ENCODE measurements at regions not wholly inside any gene's neighbourhood (a gene's known extent, or its start where the extent isn't known, plus 50 kb on each side); places are given as distances from the start of the nearest gene placed in this dataset.

DNA sequence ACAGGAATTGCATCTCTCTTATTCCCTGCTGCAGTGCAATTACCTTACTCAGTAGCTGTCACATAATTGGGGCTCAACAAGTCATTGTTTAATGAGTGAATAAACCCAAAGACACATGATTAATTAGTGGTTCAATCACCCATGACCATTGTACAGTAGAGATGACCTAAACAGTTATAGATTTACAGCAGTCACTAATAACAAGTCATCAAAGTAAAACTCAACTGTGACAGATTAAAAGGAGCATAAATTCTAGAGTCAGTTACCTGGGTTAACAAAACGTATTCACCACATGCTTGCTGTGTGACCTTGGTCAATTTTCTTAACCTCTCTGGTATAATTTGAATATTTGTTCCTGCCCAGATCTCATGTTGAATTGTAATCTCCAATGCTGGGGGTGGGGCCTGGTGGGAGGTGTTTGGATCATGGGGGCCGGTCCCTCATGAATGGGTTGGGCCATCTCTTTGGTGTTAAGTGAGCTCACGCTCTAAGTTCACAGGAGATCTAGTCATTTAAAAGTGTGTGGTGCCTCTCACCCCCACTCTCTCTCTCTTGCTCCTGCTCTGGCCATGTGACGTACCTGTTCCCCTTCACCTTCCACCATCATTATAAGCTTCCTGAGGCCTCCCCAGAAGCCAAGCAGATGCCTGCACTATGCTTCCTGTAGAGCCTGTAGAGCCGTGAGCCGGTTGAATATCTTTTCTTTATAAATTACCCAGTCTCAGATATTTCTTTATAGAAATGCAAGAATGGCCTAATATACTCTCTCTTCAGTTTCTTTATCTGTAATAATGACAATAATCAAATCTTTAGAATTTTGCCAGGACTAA is 141.9 kb upstream of the PLEKHG7 start (continued):
- TF ChIP-seq, protein P1, sequence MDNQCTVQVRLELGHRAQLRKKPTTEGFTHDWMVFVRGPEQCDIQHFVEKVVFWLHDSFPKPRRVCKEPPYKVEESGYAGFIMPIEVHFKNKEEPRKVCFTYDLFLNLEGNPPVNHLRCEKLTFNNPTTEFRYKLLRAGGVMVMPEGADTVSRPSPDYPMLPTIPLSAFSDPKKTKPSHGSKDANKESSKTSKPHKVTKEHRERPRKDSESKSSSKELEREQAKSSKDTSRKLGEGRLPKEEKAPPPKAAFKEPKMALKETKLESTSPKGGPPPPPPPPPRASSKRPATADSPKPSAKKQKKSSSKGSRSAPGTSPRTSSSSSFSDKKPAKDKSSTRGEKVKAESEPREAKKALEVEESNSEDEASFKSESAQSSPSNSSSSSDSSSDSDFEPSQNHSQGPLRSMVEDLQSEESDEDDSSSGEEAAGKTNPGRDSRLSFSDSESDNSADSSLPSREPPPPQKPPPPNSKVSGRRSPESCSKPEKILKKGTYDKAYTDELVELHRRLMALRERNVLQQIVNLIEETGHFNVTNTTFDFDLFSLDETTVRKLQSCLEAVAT (IDR thresholded peaks at IDR 0.05): peak; percentile 94
- TF ChIP-seq RB1 (IDR thresholded peaks at IDR 0.05; ENCODE audit: borderline replicate concordance) (no peak), DPF2 (IDR thresholded peaks at IDR 0.05) (peak; percentile 70), PML (IDR thresholded peaks at IDR 0.05; ENCODE audit: low read length) (no peak), RAD21 (IDR thresholded peaks at IDR 0.05; ENCODE audit: insufficient read depth, low read depth, low read length) (no peak), IKZF2 (IDR thresholded peaks at IDR 0.05) (peak; percentile 39 to 48; a peak in 3 of 4 replicates), SUPT20H (IDR thresholded peaks at IDR 0.05; ENCODE audit: borderline replicate concordance, control insufficient read depth, low read depth, low read length) (no peak), KAT2A (conservative IDR thresholded peaks at IDR 0.05; ENCODE audit: control insufficient read depth, low read depth, low read length) (no peak), FOS (IDR thresholded peaks at IDR 0.05; ENCODE audit: borderline replicate concordance, extremely low read depth, insufficient read length) (no peak), ASH2L (IDR thresholded peaks at IDR 0.05; ENCODE audit: borderline replicate concordance, low read depth) (no peak), ZNF622 (IDR thresholded peaks at IDR 0.05) (no peak), TAF1 (IDR thresholded peaks at IDR 0.05; ENCODE audit: borderline replicate concordance, low read depth, low read length) (no peak), RFX5 (IDR thresholded peaks at IDR 0.05; ENCODE audit: low read depth, low read length) (no peak)
- TF ChIP-seq, protein P2, sequence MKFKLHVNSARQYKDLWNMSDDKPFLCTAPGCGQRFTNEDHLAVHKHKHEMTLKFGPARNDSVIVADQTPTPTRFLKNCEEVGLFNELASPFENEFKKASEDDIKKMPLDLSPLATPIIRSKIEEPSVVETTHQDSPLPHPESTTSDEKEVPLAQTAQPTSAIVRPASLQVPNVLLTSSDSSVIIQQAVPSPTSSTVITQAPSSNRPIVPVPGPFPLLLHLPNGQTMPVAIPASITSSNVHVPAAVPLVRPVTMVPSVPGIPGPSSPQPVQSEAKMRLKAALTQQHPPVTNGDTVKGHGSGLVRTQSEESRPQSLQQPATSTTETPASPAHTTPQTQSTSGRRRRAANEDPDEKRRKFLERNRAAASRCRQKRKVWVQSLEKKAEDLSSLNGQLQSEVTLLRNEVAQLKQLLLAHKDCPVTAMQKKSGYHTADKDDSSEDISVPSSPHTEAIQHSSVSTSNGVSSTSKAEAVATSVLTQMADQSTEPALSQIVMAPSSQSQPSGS (IDR thresholded peaks at IDR 0.05; ENCODE audit: low read length): no peak
- TF ChIP-seq, protein P3, sequence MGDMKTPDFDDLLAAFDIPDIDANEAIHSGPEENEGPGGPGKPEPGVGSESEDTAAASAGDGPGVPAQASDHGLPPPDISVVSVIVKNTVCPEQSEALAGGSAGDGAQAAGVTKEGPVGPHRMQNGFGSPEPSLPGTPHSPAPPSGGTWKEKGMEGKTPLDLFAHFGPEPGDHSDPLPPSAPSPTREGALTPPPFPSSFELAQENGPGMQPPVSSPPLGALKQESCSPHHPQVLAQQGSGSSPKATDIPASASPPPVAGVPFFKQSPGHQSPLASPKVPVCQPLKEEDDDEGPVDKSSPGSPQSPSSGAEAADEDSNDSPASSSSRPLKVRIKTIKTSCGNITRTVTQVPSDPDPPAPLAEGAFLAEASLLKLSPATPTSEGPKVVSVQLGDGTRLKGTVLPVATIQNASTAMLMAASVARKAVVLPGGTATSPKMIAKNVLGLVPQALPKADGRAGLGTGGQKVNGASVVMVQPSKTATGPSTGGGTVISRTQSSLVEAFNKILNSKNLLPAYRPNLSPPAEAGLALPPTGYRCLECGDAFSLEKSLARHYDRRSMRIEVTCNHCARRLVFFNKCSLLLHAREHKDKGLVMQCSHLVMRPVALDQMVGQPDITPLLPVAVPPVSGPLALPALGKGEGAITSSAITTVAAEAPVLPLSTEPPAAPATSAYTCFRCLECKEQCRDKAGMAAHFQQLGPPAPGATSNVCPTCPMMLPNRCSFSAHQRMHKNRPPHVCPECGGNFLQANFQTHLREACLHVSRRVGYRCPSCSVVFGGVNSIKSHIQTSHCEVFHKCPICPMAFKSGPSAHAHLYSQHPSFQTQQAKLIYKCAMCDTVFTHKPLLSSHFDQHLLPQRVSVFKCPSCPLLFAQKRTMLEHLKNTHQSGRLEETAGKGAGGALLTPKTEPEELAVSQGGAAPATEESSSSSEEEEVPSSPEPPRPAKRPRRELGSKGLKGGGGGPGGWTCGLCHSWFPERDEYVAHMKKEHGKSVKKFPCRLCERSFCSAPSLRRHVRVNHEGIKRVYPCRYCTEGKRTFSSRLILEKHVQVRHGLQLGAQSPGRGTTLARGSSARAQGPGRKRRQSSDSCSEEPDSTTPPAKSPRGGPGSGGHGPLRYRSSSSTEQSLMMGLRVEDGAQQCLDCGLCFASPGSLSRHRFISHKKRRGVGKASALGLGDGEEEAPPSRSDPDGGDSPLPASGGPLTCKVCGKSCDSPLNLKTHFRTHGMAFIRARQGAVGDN (IDR thresholded peaks at IDR 0.05): peak; percentile 40; the same call in 1 of the 2 replicates
- TF ChIP-seq, protein P4, sequence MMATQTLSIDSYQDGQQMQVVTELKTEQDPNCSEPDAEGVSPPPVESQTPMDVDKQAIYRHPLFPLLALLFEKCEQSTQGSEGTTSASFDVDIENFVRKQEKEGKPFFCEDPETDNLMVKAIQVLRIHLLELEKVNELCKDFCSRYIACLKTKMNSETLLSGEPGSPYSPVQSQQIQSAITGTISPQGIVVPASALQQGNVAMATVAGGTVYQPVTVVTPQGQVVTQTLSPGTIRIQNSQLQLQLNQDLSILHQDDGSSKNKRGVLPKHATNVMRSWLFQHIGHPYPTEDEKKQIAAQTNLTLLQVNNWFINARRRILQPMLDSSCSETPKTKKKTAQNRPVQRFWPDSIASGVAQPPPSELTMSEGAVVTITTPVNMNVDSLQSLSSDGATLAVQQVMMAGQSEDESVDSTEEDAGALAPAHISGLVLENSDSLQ (IDR thresholded peaks at IDR 0.05): peak; percentile 53; the same call in 1 of the 2 replicates
- TF ChIP-seq, protein P5, sequence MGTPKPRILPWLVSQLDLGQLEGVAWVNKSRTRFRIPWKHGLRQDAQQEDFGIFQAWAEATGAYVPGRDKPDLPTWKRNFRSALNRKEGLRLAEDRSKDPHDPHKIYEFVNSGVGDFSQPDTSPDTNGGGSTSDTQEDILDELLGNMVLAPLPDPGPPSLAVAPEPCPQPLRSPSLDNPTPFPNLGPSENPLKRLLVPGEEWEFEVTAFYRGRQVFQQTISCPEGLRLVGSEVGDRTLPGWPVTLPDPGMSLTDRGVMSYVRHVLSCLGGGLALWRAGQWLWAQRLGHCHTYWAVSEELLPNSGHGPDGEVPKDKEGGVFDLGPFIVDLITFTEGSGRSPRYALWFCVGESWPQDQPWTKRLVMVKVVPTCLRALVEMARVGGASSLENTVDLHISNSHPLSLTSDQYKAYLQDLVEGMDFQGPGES (IDR thresholded peaks at IDR 0.05): no peak

Measured in GM12878 (cell line).